KMS-11 (cell line): ENCODE measurements at regions not wholly inside any gene's neighbourhood (a gene's known extent, or its start where the extent isn't known, plus 50 kb on each side); places are given as distances from the start of the nearest gene placed in this dataset.

Source experiments
- H2AFZ ChIP-seq: fragments of 200-600 bp; sonication (generic); 2 replicates; pipeline ENCODE4 v1.6.1; 2016; ENCODE audit warnings: antibody characterized with exemption, mixed run types, low read depth
- H3K27ac ChIP-seq: fragments of 200-600 bp; sonication (generic); 2 replicates; pipeline ENCODE4 v1.6.1; 2016; ENCODE audit warnings: mild to moderate bottlenecking, mixed run types
- H3K27me3 ChIP-seq: fragments of 200-600 bp; sonication (generic); 2 replicates; pipeline ENCODE4 v1.6.1; 2017; ENCODE audit warnings: mild to moderate bottlenecking, low read depth, mixed run types, moderate library complexity; ENCODE audit not compliant: insufficient read depth
- H3K36me3 ChIP-seq: fragments of 200-600 bp; sonication (generic); 2 replicates; pipeline ENCODE4 v1.6.1; 2017; ENCODE audit warnings: mild to moderate bottlenecking, mixed run types; ENCODE audit not compliant: insufficient read depth
- H3K4me1 ChIP-seq: fragments of 200-600 bp; sonication (generic); 2 replicates; pipeline ENCODE4 v1.6.1; 2016; ENCODE audit warnings: mild to moderate bottlenecking, low read depth, mixed run types; ENCODE audit not compliant: poor library complexity, severe bottlenecking
- H3K4me2 ChIP-seq: fragments of 200-600 bp; sonication (generic); 2 replicates; pipeline ENCODE4 v1.7.0; 2016; ENCODE audit warnings: mild to moderate bottlenecking, mixed run types
- H3K4me3 ChIP-seq: fragments of 200-600 bp; sonication (generic); IDR thresholded peaks from 2 replicates; pipeline ENCODE4 v1.6.1; 2017; ENCODE audit warnings: low read depth, low read length, mixed read lengths; ENCODE audit not compliant: insufficient read depth
- H3K79me2 ChIP-seq: fragments of 200-600 bp; sonication (generic); 2 replicates; pipeline ENCODE4 v1.6.1; 2016; ENCODE audit warnings: low read depth, mixed run types; ENCODE audit not compliant: insufficient read depth
- H3K9ac ChIP-seq: fragments of 200-600 bp; sonication (generic); 2 replicates; pipeline ENCODE4 v1.6.1; 2016; ENCODE audit warnings: mild to moderate bottlenecking, mixed run types
- H4K20me1 ChIP-seq: fragments of 200-600 bp; sonication (generic); 2 replicates; pipeline ENCODE4 v1.6.1; 2016; ENCODE audit warnings: mild to moderate bottlenecking, mixed run types; ENCODE audit not compliant: insufficient read depth
- CTCF ChIP-seq: fragments of 200-600 bp; sonication (generic); conservative IDR thresholded peaks from 2 replicates; pipeline ENCODE4 v1.6.1; 2017; ENCODE audit warnings: low read depth, mild to moderate bottlenecking, antibody characterized with exemption, low read length, moderate library complexity, mixed read lengths

- Histone ChIP-seq H4K20me1 (no peaks in the 10 kb centered on the region), H3K79me2 (no peaks in the 10 kb centered on the region), H3K4me1 (no peaks in the 10 kb centered on the region), H3K36me3 (no peaks in the 10 kb centered on the region), H3K4me3 (no peak overlapping the region), H3K4me2 (no peak overlapping the region), H2AFZ (no peak overlapping the region), H3K9ac (no peak overlapping the region), H3K27me3 (no peaks in the 10 kb centered on the region), H3K27ac (no peak overlapping the region)
- TF ChIP-seq CTCF = no peak
Measured at GRCh38 chr12:125677829-125678228, 612.6 kb downstream of the AACS start.

- Histone ChIP-seq H3K27ac (no peak overlapping the region), H3K4me2 (no peak overlapping the region), H3K9ac (no peak overlapping the region), H3K4me3 (no peak overlapping the region), H4K20me1 (no peaks in the 10 kb centered on the region), H3K79me2 (no peaks in the 10 kb centered on the region), H2AFZ (no peak overlapping the region), H3K36me3 (no peaks in the 10 kb centered on the region), H3K27me3 (no peaks in the 10 kb centered on the region), H3K4me1 (no peaks in the 10 kb centered on the region)
- TF ChIP-seq CTCF = no peak
Measured at GRCh38 chr12:125678589-125678993, 613.4 kb downstream of the AACS start.

- no peaks in the 10 kb centered on the region for H3K36me3 ChIP-seq
- H2AFZ ChIP-seq = no peak overlapping the region
- no peaks in the 10 kb centered on the region for H3K4me1 ChIP-seq
- no peak overlapping the region for H3K9ac ChIP-seq
- TF ChIP-seq CTCF = no peak
- H3K79me2 ChIP-seq = no peaks in the 10 kb centered on the region
- H3K27me3 ChIP-seq = no peaks in the 10 kb centered on the region
- H4K20me1 ChIP-seq = no peaks in the 10 kb centered on the region
- no peak overlapping the region for H3K4me3 ChIP-seq
- no peak overlapping the region for H3K4me2 ChIP-seq
- no peak overlapping the region for H3K27ac ChIP-seq
Measured at GRCh38 chr12:125683748-125684381, 618.6 kb downstream of the AACS start.

GRCh38 chr12:125684968-125685790 lies 619.9 kb downstream of the AACS start:
- Histone ChIP-seq H3K4me2 (no peak overlapping the region), H3K27me3 (no peaks in the 10 kb centered on the region), H3K4me1 (no peaks in the 10 kb centered on the region), H3K36me3 (no peaks in the 10 kb centered on the region), H3K4me3 (no peak overlapping the region), H4K20me1 (no peaks in the 10 kb centered on the region), H3K27ac (no peak overlapping the region), H3K9ac (no peak overlapping the region), H2AFZ (no peak overlapping the region), H3K79me2 (no peaks in the 10 kb centered on the region)
- no peak for TF ChIP-seq CTCF
